ENCODE measurements at regions not wholly inside any gene's neighbourhood (a gene's known extent, or its start where the extent isn't known, plus 50 kb on each side); places are given as distances from the start of the nearest gene placed in this dataset.

DNA sequence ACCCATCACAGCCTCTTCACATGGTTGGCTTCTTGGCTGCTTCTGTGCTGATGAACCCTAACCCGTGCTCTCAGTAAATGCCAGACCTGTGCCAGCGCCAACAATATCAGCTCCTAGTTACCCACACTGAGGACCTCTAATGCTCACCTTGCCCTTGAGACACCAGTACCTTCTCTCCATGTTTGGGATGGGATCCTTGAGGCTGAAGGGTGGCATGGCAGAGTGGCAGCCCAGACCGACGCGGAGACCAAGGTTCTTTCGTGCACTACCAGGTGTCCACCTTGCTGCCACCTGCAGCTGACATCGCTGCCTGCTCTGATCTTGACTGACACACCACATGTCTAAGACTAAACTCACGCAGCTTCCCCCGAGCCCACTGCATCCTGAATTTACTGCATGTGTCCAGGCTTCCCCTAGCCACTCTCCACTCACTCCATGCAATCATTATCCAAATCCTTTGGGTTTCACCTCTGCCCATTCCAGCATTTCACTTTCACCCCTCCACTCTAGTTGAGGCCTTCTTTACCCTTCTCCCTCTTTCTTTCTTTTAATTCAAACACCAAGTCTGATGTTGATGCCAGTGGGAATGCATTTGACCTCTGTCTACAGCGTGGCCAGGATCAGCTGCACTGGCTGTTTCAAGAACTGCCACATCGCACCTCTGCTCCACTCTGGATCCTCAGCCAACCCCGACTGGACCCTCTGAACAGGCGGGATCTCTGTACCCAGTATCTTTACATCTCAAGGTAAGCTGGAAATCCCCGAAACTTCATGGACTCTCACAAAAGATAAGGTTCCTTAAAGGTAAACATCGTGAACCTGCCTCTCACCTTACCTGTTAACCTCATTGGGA lies 294.9 kb downstream of the GLRX3 start:
- DNase-seq (ENCODE audit: low read depth), result no peak

- no peak for DNase-seq (ENCODE audit: low read depth)
Observed at GRCh38 chr10:130432271-130432670, 296.1 kb downstream of the GLRX3 start.

- no peak for DNase-seq (ENCODE audit: low read depth)
Observed at GRCh38 chr10:130432850-130433249, 296.7 kb downstream of the GLRX3 start.

DNA sequence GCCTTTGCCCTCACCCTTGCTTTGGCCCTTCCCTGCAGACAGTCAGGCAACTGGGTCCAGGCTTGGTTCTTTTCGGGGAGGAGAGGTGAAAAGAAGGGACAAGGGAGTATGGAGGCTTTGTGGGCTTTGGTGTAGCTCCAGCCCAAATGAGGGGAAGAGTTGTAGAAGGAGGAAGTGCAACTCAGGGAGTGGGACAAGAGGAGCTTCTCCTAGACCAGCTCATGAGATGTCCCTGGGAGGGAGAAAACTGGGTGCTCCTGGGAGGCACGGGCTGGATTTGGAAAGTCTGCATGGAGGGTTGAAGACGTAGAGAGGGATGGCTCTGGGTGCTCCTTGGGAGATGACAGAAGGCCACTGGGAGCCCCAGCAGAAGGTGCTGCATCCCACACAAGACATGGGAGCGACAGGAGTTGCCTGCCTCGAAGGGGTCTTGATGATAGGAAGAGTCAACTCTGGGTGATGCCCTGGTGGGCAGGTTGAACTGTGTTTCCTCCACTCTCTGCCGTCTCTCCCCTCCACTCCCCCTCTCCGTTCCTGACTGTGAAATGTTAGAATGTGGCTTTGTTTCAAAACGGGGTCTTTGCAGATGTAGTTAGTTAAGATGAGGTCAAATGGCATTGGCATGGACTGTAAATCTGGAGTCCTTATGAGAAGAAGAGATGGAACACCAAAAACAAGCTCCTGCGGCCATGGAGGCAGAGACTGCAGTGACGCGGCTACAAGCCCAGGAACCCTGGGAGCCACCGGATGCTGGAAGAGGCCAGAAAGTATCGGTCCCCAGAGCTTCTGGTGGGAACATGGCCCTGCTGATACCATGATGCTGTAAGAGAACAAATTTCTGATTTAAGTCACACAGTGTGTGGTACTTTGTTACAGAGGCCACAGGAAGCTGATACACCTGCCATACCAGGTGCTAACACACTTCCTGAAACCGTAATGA lies 298.5 kb downstream of the GLRX3 start:
- no peak for DNase-seq (ENCODE audit: low read depth)

DNA sequence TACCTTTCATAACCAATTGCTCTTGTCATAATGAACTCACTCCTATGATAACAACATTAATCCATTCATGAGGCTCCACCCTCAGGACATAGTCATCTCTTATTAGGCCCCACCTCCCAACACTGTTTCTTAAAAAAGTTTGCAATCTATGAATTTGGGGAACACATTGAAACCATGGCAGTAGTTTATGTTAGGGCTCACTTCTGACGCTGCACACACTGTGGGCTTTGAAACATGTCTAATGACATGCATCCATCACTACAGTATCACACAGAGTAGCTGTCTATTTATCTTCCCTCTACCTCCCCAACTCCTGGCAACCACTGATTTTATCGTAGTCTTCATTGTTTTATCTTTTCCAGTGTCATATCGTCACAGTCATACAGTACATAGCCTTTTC lies 299.8 kb downstream of the GLRX3 start:
- no peak for DNase-seq (ENCODE audit: low read depth)

GRCh38 chr10:130438861-130439260 lies 302.7 kb downstream of the GLRX3 start:
- no peak for DNase-seq (ENCODE audit: low read depth)

DNA sequence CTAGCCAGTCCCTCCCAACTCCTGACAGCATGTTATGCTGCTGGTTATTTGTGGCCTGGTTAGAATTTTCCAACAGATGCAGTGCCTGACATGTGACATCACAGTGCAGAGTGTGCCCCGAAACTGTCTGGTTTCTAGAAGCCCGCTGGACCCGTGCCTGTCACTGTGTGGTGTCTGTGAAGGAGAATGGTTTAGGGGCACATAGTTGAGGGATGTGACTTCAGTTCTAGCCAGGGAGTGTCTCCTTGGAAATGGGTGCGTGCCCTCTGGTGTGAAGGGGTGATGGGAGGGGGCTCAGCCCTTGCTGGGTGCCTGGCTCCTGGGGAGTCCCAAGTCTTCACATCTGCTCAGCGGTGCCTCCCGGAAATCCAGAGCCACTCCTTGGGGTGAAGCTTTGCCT lies 303.6 kb downstream of the GLRX3 start:
- no peak for DNase-seq (ENCODE audit: low read depth)

- no peak for DNase-seq (ENCODE audit: low read depth)
Observed at GRCh38 chr10:130440494-130440893, 304.3 kb downstream of the GLRX3 start.

DNA sequence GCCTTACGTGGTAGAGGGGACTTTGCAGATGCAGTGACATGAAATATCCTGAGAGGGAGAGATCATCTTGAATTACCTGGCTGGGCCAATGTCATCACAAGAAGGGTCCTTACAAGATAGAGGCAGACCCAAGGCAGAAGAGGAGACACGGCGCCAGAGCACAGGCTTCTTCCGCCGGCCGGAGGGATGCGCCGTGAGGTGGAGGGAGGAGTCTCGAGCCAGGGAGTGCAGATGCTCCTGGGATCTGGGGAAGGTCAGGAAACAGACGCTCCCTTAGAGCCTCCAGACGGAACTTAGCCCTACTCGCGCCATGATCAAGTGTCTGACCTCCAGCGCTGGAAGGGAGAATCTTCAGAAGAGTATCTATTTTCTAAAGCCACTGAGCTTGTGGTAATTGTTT lies 304.8 kb downstream of the GLRX3 start:
- no peak for DNase-seq (ENCODE audit: low read depth)

DNA sequence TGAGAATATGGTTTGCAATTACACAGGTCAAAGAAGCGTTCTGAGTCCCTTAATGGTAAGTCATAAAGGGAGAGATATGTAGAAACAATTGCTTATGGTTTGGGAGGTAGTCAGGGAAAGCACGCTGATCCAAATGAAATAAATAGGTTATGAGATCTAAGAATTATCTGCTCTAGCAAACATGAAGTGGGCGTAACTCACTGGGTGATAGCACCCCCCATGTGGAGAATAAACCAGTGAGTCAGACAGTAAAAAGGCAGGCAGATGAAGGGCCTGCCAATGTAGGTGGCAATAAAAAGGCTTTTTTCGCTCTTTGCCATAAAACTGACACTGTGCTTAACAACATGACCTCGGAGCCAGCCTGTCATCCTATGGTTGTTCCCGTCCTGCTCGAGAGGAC lies 306.9 kb downstream of the GLRX3 start:
- DNase-seq (ENCODE audit: low read depth), result no peak

GRCh38 chr10:130453036-130453720 lies 317.0 kb downstream of the GLRX3 start:
- no peak for DNase-seq (ENCODE audit: low read depth)

- DNase-seq (ENCODE audit: low read depth), result no peak
Observed at GRCh38 chr10:130453721-130454542, 317.7 kb downstream of the GLRX3 start.

DNA sequence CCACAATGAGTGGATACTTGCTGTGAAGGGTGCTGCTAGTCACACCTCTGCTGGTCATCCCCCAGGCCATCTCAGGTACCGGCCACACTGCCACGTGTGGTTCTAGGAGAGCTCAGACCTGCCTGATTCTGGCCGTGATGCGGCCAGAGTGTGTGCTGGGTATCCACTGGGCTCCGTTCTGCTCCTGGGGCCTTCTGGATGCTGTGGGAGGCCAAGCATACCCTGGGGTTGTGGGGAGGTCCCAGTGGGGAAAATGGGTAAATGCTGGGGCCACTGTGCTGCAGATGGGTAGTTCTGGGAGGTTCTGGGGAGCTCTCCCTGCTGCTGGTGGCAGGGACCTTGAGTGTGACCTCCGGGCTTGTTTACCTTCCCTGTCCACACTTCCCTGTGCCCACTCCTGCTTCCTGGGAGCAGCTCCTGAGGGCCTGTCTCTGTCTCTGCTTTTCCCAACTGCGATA lies 318.4 kb downstream of the GLRX3 start:
- no peak for DNase-seq (ENCODE audit: low read depth)

- DNase-seq (ENCODE audit: low read depth), result no peak
Observed at GRCh38 chr10:130455111-130455695, 319.0 kb downstream of the GLRX3 start.

DNA sequence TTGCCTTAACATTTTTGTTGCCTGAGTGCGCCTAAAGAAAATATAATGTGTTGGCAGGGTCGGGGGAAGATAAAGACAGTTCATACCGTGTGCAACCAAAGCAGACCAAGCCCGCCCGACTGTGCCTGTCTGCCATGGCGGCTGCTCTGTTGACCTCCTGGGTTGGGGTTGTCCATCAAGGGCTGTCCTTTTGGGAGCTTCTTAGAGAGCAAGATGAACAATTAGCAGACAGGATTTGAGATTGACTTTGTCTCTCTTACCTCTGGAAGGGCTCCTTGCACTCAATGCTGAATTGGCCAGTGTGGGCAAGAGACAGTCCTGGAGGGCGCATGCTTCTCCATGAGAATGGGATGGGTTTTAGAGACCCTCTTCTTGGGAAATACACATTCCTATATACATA lies 319.6 kb downstream of the GLRX3 start:
- no peak for DNase-seq (ENCODE audit: low read depth)

DNA sequence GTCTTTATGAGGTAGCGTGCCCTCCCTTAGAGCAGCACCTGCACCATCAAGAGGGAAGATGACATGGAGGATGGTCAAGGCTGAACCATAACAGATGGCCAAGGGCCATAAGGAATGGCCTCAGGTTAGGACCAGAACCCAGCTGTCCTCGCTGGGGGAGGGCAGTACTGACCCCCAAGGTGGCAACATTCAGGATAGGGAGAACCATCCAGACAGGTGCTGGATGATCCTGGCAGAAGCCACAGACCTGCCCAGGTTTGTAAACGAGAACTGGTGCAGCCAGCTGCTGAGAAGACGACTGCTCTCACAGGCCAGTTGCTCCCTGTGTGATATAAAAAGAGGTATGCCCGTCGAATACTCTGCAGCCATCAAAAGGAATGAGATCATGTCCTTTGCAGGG lies 320.4 kb downstream of the GLRX3 start:
- no peak for DNase-seq (ENCODE audit: low read depth)

- DNase-seq (ENCODE audit: low read depth), result no peak
Observed at GRCh38 chr10:130458509-130458908, 322.3 kb downstream of the GLRX3 start.

GRCh38 chr10:130459011-130459410 lies 322.8 kb downstream of the GLRX3 start:
- no peak for DNase-seq (ENCODE audit: low read depth)

DNA sequence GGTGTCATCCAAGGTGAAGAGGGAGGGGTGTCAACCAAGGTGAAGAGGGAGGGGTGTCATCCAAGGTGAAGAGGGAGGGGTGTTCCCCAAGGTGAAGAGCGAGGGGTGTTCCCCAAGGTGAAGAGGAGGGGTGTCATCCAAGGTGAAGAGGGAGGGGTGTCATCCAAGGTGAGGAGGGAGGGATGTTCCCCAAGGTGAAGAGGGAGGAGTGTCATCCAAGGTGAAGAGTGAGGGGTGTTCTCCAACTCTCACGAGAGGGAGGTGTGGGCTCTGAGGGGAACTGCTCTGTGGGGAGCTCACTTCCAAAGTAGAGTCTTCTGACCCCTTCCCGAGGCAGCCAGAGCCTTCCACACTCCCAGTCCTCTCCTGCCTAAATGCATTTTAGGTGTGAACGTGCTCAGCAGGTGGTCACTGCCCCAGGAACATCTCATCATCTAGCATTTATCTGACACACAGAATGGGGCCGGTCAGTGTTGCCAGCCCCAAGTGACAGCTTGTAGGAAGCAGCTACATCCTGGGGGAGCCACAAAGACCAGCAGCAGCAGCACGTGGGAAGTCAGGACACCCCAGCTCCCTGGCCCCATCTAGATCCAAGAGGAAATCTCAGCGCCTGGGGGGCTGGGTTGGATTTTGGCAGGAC lies 323.8 kb downstream of the GLRX3 start:
- no peak for DNase-seq (ENCODE audit: low read depth)

GRCh38 chr10:130461631-130462030 lies 325.4 kb downstream of the GLRX3 start:
- no peak for DNase-seq (ENCODE audit: low read depth)
